GM10248 (cell line): ENCODE measurements at regions not wholly inside any gene's neighbourhood (a gene's known extent, or its start where the extent isn't known, plus 50 kb on each side); places are given as distances from the start of the nearest gene placed in this dataset.

ENCODE experiments used
- CTCF ChIA-PET: fragments of 300-600 bp; sonication (Branson Sonifier 250); formaldehyde crosslinking; extraction: SDS; loops from one replicate; lab custom pipeline; 2021; ENCODE audit warnings: antibody characterized with exemption; lab: Yijun Ruan, JAX
- POLR2A ChIA-PET: fragments of 350-650 bp; sonication (Branson Sonifier 250); formaldehyde crosslinking; extraction: SDS; loops from one replicate; lab custom pipeline; 2020; ENCODE audit warnings: antibody characterized with exemption; lab: Yijun Ruan, JAX
- DNase-seq: peaks from one replicate; pipeline ENCODE4 v3.0.0; 2012; ENCODE audit errors: extremely low spot score
- TF ChIP-seq, protein P1 (sequence below): IDR thresholded peaks from 2 replicates; pipeline ENCODE4 v1.5.1; 2012; ENCODE audit warnings: mild to moderate bottlenecking, low read depth; ENCODE audit errors: extremely low read depth, missing control alignments, control extremely low read depth

DNA sequence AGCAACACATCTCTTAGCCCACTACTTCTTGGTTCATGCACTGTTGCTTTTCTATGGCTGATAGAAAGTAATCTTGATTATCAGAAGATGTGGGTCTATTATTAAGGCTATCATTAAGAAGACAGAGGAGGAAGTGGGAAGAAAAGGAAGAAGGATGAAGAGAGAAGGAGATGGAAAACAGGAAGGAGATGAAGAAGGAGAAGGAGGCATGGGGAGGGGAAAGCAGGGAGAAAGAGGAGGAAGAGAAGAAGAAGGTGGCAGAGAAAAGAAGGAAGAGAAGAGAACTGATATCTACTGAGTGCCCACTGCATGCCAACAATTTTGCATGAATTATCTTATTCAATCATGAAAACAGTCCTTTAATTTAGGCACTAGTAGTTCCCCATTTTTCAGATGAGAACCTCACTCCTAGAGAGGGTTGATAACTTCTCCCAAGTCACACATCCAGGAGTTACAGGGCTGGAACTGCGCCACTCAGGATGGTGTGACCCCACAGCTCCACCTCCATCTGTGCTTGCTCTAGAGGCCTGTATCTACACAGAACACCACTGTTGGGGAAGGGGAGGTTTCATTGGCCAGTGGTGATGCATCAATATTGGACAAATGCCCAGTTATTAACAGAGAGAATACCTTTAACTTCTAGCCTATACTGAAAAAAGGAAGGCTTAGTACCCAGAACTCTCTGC is 147.4 kb downstream of the CXCL12 start:
- TF ChIP-seq, protein P1, sequence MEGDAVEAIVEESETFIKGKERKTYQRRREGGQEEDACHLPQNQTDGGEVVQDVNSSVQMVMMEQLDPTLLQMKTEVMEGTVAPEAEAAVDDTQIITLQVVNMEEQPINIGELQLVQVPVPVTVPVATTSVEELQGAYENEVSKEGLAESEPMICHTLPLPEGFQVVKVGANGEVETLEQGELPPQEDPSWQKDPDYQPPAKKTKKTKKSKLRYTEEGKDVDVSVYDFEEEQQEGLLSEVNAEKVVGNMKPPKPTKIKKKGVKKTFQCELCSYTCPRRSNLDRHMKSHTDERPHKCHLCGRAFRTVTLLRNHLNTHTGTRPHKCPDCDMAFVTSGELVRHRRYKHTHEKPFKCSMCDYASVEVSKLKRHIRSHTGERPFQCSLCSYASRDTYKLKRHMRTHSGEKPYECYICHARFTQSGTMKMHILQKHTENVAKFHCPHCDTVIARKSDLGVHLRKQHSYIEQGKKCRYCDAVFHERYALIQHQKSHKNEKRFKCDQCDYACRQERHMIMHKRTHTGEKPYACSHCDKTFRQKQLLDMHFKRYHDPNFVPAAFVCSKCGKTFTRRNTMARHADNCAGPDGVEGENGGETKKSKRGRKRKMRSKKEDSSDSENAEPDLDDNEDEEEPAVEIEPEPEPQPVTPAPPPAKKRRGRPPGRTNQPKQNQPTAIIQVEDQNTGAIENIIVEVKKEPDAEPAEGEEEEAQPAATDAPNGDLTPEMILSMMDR, result no peak
- CTCF ChIA-PET, result no interaction called here
- DNase-seq, result no peak
- POLR2A ChIA-PET, result no interaction called here

DNA sequence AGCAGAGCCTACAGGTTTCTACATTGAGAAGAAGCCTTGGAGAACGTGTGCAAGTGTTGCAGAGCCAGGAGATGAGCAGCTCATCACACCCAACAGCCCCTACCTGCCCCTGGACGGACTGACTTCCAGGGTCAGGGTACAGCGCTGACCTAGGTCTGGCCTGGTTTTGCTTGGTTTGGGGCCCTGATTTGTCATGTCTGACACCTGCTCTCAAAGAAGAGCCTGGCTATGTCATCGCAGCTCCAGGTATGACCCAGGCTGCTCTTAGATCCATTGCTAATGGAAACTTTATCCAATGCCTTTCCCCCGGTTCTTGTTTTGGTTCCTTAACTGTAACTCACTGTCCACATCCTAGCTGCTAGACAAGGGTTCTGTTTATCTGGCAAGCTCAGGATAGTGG is 149.5 kb downstream of the CXCL12 start:
- CTCF ChIA-PET, result no interaction called here
- no peak for DNase-seq
- POLR2A ChIA-PET, result no interaction called here
- TF ChIP-seq, protein P1, result no peak

DNA sequence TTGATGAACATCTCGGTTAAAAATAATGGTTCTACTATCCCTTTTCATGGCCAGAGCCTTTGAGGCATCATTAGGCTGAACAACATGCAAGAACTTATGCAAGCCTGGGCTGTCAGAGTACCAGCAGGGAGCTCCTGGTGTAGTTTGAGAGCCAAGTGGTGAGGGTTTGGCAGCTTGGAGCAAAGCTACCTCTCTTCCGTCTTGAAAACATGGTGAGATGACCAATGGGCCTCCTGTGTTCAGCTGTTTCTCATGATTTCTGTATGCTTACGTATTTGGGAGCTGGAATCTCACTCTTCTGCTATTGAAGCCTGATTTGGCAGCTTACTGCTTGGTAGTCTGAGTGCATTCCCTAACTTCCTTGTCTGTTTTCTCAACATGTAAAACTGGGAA is 150.4 kb downstream of the CXCL12 start:
- no peak for DNase-seq
- TF ChIP-seq, protein P1, result no peak
- ChIA-PET POLR2A (no interaction called here), CTCF (interaction anchor here (0.6 kb wide), 1 partner anchor 8 kb away, joined by 3 read pairs; no protein-coding TSS in a partner anchor)

DNA sequence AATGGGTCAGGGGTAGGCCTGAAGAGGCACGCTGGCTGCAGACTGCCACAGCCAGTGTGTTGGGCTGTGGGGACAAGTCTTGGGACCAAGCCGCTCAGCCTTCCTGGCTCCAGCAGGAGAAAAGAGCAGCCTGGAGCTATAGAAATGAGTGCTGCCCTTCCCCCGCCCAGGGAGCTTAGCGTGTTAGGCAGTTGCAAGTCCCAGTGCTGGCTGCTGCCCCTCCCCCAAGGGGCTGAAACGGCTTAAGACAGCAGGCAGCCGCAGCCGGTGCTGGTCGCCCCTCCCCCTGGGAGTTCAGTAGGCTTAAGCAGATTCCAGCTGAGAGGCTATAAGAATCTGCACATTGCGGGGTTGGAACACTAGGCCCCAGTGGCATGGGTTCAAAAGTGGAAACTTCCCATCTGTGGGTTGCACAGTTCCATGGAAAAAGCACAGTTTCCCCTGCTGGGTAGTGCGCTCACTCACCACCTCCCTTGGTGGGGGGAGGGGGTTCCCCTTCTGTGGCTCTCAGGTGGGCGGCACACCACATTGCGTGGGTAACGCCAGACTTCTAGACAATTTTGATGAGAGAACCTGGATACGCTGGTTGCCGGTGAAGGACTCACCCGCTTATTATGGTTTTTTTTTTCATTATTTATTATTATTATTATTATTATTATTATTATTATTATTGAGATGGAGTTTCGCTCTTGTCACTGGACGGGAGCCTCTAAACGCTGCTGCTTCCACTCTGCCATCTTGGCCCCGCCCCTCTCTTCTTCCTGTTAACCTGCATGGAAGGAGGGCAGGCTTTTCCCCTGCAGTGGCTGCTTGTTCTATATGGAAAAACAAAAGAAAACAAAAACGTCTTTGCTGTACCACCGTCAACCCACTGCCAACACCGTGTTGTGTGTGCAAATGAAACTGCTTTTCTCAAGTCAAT is 151.1 kb downstream of the CXCL12 start:
- TF ChIP-seq, protein P1, result no peak
- no peak for DNase-seq
- ChIA-PET CTCF (no interaction called here), POLR2A (no interaction called here)

DNA sequence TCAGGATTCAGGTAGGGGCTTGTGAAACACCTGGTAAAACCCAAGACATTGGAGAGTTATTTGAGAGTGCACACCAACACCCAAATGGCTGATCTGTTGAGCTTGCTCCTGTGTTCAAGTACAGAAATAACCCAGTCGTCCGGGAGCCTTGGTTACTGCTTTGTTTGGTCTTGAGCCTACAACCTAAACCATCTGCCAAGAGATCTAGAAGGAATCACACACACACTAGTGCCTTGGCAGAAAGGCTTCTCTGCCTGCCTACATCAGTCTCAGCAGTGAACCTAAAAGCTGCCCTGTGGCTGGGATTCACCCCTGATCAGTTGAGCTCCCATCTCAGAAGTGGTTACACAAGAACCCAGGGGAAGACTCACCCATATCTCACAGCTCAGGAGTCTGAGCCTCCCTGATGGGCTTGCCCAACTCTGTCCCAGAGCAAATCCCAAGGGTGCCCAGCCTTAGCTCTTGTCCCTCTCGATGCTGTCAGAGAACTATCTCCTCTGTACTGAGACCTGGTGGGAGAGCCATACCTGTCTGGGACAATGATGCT is 167.6 kb downstream of the CXCL12 start:
- POLR2A ChIA-PET, result no interaction called here
- DNase-seq, result no peak
- TF ChIP-seq, protein P1, result no peak
- CTCF ChIA-PET, result no interaction called here

DNA sequence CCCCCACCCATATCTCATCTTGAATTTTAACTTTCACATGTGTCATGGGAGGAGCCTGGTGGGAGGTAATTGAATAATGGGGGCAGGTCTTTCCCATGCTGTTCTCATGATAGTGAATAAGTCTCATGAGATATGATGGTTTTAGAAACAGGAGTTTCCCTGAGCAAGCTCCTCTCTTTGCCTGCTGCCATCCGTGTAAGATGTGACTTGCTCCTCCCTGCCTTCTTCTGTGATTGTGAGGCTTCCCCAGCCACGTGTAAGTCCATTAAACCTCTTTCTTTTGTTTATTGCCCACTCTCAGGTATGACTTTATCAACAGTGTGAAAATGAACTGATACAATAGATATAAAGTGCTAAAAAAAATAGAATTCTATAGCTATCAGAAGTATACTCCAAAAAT is 168.8 kb downstream of the CXCL12 start:
- no peak for DNase-seq
- ChIA-PET CTCF (interaction anchor here (1.0 kb wide), 1 partner anchor 19 kb away, joined by 3 read pairs; no protein-coding TSS in a partner anchor), POLR2A (no interaction called here)
- TF ChIP-seq, protein P1, result no peak
